ENCODE measurements at regions not wholly inside any gene's neighbourhood (a gene's known extent, or its start where the extent isn't known, plus 50 kb on each side); places are given as distances from the start of the nearest gene placed in this dataset.
"Not testable (repeated sequence)": the region's sequence is repeated elsewhere in the genome, so short reads cannot be mapped to it uniquely, and the experiment has no call there.

GRCh38 chr4:132427125-132427524 is 722.0 kb upstream of the PCDH10 start:
- no peak for TF ChIP-seq CTCF (conservative IDR thresholded peaks at IDR 0.05)
- no peak overlapping the region for H3K27ac ChIP-seq

- H3K27ac ChIP-seq, result no peak overlapping the region
Observed at GRCh38 chr4:132437117-132437516, 712.0 kb upstream of the PCDH10 start.

GRCh38 chr4:132445386-132445785 is 703.7 kb upstream of the PCDH10 start:
- H3K27ac ChIP-seq, result no peak overlapping the region
- TF ChIP-seq CTCF (conservative IDR thresholded peaks at IDR 0.05), result no peak

More at GRCh38 chr4:132437117-132437516, 712.0 kb upstream of the PCDH10 start:
- no peak for TF ChIP-seq CTCF (conservative IDR thresholded peaks at IDR 0.05)

GRCh38 chr4:132457987-132458386 is 691.1 kb upstream of the PCDH10 start:
- H3K27ac ChIP-seq, result not testable (repeated sequence)

- no peak for TF ChIP-seq CTCF (conservative IDR thresholded peaks at IDR 0.05)
- no peak overlapping the region for H3K27ac ChIP-seq
Observed at GRCh38 chr4:132479543-132479942, 669.6 kb upstream of the PCDH10 start.

- H3K27ac ChIP-seq, result no peak overlapping the region
- no peak for TF ChIP-seq CTCF (conservative IDR thresholded peaks at IDR 0.05)
Observed at GRCh38 chr4:132488555-132488954, 660.5 kb upstream of the PCDH10 start.

GRCh38 chr4:132493476-132493875 is 655.6 kb upstream of the PCDH10 start:
- no peak for TF ChIP-seq CTCF (conservative IDR thresholded peaks at IDR 0.05)
- no peak overlapping the region for H3K27ac ChIP-seq

- H3K27ac ChIP-seq, result not testable (repeated sequence)
Observed at GRCh38 chr4:132495267-132495812, 653.8 kb upstream of the PCDH10 start.

- no peak for TF ChIP-seq CTCF (conservative IDR thresholded peaks at IDR 0.05)
- H3K27ac ChIP-seq, result no peak overlapping the region
Observed at GRCh38 chr4:132498215-132498614, 650.9 kb upstream of the PCDH10 start.
